Fibroblast of lung (primary cell): ENCODE measurements at regions not wholly inside any gene's neighbourhood (a gene's known extent, or its start where the extent isn't known, plus 50 kb on each side); places are given as distances from the start of the nearest gene placed in this dataset.

Experiments used
- CTCF ChIP-seq, 2 donors: IDR thresholded peaks in 1 of 2; conservative IDR thresholded peaks in 1 of 2; 1 replicate in 1 of 2; 2 replicates in 1 of 2; pipeline ENCODE4 v1.5.1; 2011 to 2012; ENCODE audit warnings: low read length in 2 of 2, control low read depth in 1 of 2, inconsistent platforms in 1 of 2, low read depth in 1 of 2, mild to moderate bottlenecking in 1 of 2
- EZH2 ChIP-seq: IDR thresholded peaks from 2 replicates; pipeline ENCODE4 v1.5.1; 2012; ENCODE audit warnings: low read length, control low read depth, mild to moderate bottlenecking; ENCODE audit errors: missing control alignments

- TF ChIP-seq CTCF (conservative IDR thresholded peaks at IDR 0.05 in 1 of 2, IDR thresholded peaks at IDR 0.05 in 1 of 2; ENCODE audit: low read depth in 1 of 2, low read length in 2 of 2) (no peak), EZH2 (no peak)
Measured at GRCh38 chr5:75931175-75931574, 152.0 kb upstream of the SV2C start.
